PC-9 (cell line): ENCODE measurements at regions not wholly inside any gene's neighbourhood (a gene's known extent, or its start where the extent isn't known, plus 50 kb on each side); places are given as distances from the start of the nearest gene placed in this dataset.

Experiments
- CTCF ChIP-seq: fragments of 200-600 bp; sonication (generic); conservative IDR thresholded peaks from 2 replicates; pipeline ENCODE4 v1.6.1; 2017; ENCODE audit warnings: mixed run types, antibody characterized with exemption, mild to moderate bottlenecking, moderate library complexity
- EZH2 ChIP-seq: fragments of 200-600 bp; sonication (generic); IDR thresholded peaks from 2 replicates; pipeline ENCODE4 v1.8.0; 2017; ENCODE audit warnings: antibody characterized with exemption, low read depth

- TF ChIP-seq CTCF (no peak), EZH2 (no peak)
These were observed 371.8 kb upstream of the GALNTL6 start for GRCh38 chr4:171441300-171441941.
